ENCODE measurements at regions not wholly inside any gene's neighbourhood (a gene's known extent, or its start where the extent isn't known, plus 50 kb on each side); places are given as distances from the start of the nearest gene placed in this dataset.

GRCh38 chr5:130267926-130268325 is 363.7 kb downstream of the CHSY3 start:
- no peak for TF ChIP-seq GATAD2B (conservative IDR thresholded peaks at IDR 0.05; ENCODE audit: low read depth)
- no peak for TF ChIP-seq FOXM1 (IDR thresholded peaks at IDR 0.05; ENCODE audit: low read depth, low read length)
- no peak for TF ChIP-seq RCOR1 (conservative IDR thresholded peaks at IDR 0.05; ENCODE audit: low read depth, low read length)
- TF ChIP-seq CTCF (IDR thresholded peaks at IDR 0.05 in 2 of 3, conservative IDR thresholded peaks at IDR 0.05 in 1 of 3; ENCODE audit: control insufficient read depth in 2 of 3, extremely low read depth in 1 of 3, insufficient read depth in 1 of 3, low read depth in 3 of 3, low read length in 3 of 3): no peak
- no peak for TF ChIP-seq POLR2AphosphoS5 (IDR thresholded peaks at IDR 0.05; ENCODE audit: low read length)
- no peak for TF ChIP-seq ZSCAN29 (IDR thresholded peaks at IDR 0.05)
- no peak for TF ChIP-seq ZNF274 (IDR thresholded peaks at IDR 0.05; ENCODE audit: insufficient read depth, insufficient read length)
- TF ChIP-seq PKNOX1 (IDR thresholded peaks at IDR 0.05): no peak
- no peak for TF ChIP-seq YY1 (IDR thresholded peaks at IDR 0.05; ENCODE audit: low read depth, low read length)
- TF ChIP-seq TCF7 (IDR thresholded peaks at IDR 0.05; ENCODE audit: borderline replicate concordance): no peak
- no peak for TF ChIP-seq ZZZ3 (IDR thresholded peaks at IDR 0.05; ENCODE audit: control insufficient read depth, insufficient read length, low read depth)
- TF ChIP-seq BCLAF1 (IDR thresholded peaks at IDR 0.05): no peak
